T47D (cell line): ENCODE measurements at regions not wholly inside any gene's neighbourhood (a gene's known extent, or its start where the extent isn't known, plus 50 kb on each side); places are given as distances from the start of the nearest gene placed in this dataset.

Experiments
- DNase-seq, 2 experiments: peaks; one replicate each; pipeline versions ENCODE4 v3.0.0 to v3.0.0-alpha.2; 2011 to 2012; ENCODE audit warnings: low read depth in 1 of 2, low spot score in 1 of 2
- JUND ChIP-seq: IDR thresholded peaks from 2 replicates; pipeline ENCODE4 v1.6.1; 2012; ENCODE audit warnings: low read depth
- in situ Hi-C: cut with HindIII; loops from 2 replicates; pipeline ENCODE4 v1.10.0; 2016; ENCODE audit warnings: low sequenced_read_pairs, low pct_unique_long_range_greater_than_20kb

- no peak for TF ChIP-seq JUND
- in situ Hi-C loops: no loop called here
Observed at GRCh38 chr13:67877031-67877430, 646.9 kb upstream of the PCDH9 start.

GRCh38 chr13:67867206-67867605, 637.1 kb upstream of the PCDH9 start:
- no peak for TF ChIP-seq JUND
- no peak for DNase-seq
- in situ Hi-C loops: no loop called here

More at GRCh38 chr13:67877031-67877430, 646.9 kb upstream of the PCDH9 start:
- DNase-seq: no peak

GRCh38 chr13:67860315-67860714, 630.2 kb upstream of the PCDH9 start:
- no peak for DNase-seq
- in situ Hi-C loops: no loop called here
- no peak for TF ChIP-seq JUND

DNA sequence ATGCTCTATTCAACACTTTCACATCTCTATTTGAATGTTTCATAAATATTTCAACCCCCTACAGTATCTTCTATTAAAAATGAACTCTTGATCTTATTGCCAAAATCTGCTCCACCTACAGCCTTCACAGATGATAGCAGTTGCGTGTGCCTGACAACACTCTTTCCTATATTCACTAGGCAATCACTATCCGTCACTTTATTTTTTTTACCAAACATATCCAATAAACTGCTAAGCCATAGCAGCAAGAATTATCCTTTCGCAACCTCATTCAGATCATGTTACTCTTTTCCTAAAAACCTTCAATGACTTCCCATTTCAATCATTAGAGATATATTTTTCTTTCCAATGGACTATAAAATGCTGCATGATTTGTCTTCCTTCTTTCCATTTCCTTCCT, 629.8 kb upstream of the PCDH9 start:
- in situ Hi-C loops: no loop called here
- no peak for TF ChIP-seq JUND

DNA sequence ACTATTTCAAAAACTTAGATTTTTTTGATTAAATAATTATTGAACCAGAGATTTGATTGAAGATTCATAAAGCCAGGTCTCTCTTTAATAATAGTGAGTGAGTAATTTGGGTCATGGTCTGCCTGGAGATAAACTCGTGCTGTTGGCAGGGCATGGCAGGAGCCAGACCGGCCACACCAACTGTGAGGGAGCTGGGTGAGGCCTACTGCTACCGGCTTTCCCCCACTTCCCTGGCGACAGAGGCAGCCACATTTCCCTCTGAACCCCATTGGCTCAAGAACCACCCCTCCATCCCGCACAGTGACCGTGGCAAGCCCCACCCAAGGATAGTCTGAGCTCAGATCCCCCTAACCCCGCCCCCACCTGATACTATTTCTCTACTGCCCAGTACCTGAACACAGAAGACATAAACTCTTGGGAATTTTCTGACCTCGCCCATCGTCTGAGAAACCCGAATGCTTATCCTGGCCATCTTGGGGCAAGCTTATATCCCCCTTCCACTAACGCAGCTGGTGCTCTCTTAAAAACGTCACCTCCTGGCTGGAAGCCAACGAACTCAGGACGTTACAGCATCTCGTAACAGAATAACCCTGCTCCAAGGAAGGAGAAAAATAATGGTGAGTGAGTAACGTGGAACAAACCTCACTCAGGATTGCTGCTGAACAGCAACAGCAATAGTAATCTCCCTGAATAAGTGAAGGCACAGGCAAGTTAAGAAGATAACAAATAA, 627.6 kb upstream of the PCDH9 start:
- no peak for TF ChIP-seq JUND
- in situ Hi-C loops: no loop called here
- no peak for DNase-seq

More for the DNA sequence above, 629.8 kb upstream of the PCDH9 start:
- no peak for DNase-seq

DNA sequence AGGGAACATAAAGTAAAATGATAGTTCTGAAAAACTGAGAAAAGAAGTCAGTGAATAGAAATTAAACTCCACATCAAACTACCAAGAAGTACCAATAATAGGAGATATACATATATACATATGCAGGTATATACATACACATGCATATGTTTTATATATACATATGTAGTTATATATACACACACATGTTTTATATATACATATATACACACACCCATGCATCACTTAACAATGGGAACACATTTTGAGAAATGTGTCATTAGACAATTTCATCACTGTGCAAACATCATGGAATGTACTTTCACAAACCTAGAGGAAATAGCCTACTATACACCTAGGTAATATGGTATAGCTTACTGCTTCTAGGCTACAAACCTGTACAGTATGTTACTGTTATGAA, 626.8 kb upstream of the PCDH9 start:
- TF ChIP-seq JUND: no peak
- in situ Hi-C loops: no loop called here

GRCh38 chr13:67855741-67856238, 625.7 kb upstream of the PCDH9 start:
- in situ Hi-C loops: no loop called here
- DNase-seq: no peak
- no peak for TF ChIP-seq JUND

More for the DNA sequence above, 626.8 kb upstream of the PCDH9 start:
- DNase-seq: no peak

GRCh38 chr13:67854990-67855389, 624.9 kb upstream of the PCDH9 start:
- no peak for TF ChIP-seq JUND
- DNase-seq: no peak
- in situ Hi-C loops: no loop called here

DNA sequence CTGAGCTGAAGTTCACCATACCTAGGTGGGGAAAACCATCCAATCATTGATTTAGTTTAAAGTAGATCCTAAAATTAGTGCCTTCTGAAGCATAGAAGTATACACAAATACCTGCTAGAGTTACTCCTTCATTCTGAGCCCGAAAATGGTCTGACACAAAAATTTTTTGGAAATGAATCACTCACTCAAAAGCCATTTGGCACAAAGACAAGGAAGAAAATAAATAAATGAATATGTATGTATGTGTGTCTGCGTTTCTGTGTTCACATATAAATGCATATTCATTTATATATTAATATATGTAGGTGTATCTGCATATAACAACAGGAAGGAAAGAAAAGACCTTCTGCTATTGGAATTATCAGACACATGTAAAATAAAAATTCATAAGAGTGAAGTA, 614.4 kb upstream of the PCDH9 start:
- in situ Hi-C loops: no loop called here
- no peak for TF ChIP-seq JUND
- no peak for DNase-seq

DNA sequence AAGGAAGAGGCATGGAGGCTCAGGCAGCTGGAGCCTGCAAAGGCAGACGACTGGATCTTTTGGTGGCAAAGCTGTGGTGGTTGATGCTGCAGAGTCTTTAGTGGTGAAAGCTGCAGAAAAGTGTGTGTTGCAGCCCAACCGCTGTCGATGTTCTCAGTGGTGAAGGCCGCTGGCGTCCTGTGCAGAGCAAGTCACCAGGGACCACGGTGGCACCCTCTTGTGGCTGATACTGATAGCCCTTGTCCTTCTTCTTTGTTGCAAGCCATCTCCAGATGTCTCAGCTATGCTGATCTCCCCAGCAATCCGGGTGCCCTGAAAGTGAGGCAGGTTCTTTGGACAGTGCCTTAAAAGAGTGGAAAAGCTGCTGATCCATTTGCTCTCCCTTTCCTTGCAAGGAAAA, 610.9 kb upstream of the PCDH9 start:
- in situ Hi-C loops: no loop called here
- TF ChIP-seq JUND: no peak
- DNase-seq: peak in 1 of 2 experiments; percentile 38

GRCh38 chr13:67833564-67833963, 603.4 kb upstream of the PCDH9 start:
- no peak for TF ChIP-seq JUND
- DNase-seq: no peak
- in situ Hi-C loops: no loop called here

DNA sequence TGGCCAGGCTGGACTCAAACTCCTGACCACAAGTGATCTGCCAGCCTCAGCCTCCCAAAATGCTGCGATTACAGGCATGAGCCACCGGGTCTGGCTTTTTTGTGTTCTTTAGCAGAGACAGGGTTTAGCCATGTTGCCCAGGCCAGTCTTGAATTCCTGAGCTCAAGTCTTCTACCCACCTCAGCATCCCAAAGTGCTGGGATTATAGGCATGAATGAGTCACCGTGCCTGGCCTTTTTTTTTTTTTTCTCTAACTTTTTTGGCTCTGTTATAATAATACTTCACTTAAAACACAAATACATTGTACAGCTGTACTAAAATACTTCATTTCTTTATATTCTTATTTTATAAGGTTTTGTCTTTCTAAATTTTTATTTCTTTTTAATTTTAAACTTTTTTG, 599.5 kb upstream of the PCDH9 start:
- in situ Hi-C loops: no loop called here
- TF ChIP-seq JUND: no peak
- no peak for DNase-seq

GRCh38 chr13:67827992-67828391, 597.9 kb upstream of the PCDH9 start:
- DNase-seq: no peak
- in situ Hi-C loops: no loop called here
- TF ChIP-seq JUND: no peak

GRCh38 chr13:67821606-67822005, 591.5 kb upstream of the PCDH9 start:
- no peak for DNase-seq
- in situ Hi-C loops: no loop called here
- no peak for TF ChIP-seq JUND
